Loucy (cell line): ENCODE measurements at regions not wholly inside any gene's neighbourhood (a gene's known extent, or its start where the extent isn't known, plus 50 kb on each side); places are given as distances from the start of the nearest gene placed in this dataset.

ENCODE experiments used
- H2AFZ ChIP-seq: fragments of 200-600 bp; sonication (generic); 2 replicates; pipeline ENCODE4 v1.6.0; 2016; ENCODE audit warnings: antibody characterized with exemption, mild to moderate bottlenecking, low read length, moderate library complexity
- H3F3A ChIP-seq: fragments of 200-600 bp; 2 replicates; pipeline ENCODE4 v1.6.0; 2016; ENCODE audit warnings: antibody characterized with exemption, low read depth, mild to moderate bottlenecking
- H3K27me3 ChIP-seq: fragments of 200-600 bp; sonication (generic); 2 replicates; pipeline ENCODE4 v1.6.1; 2014; ENCODE audit warnings: low read length, mild to moderate bottlenecking; ENCODE audit not compliant: insufficient read depth, poor library complexity, severe bottlenecking
- H3K36me3 ChIP-seq: fragments of 200-600 bp; sonication (generic); 2 replicates; pipeline ENCODE4 v1.6.1; 2016; ENCODE audit warnings: low read length; ENCODE audit not compliant: insufficient read depth
- H3K4me1 ChIP-seq: fragments of 200-600 bp; sonication (generic); 2 replicates; pipeline ENCODE4 v1.5.1; 2014; ENCODE audit warnings: low read length, mild to moderate bottlenecking; ENCODE audit not compliant: insufficient read depth, poor library complexity, severe bottlenecking
- H3K4me2 ChIP-seq: fragments of 200-600 bp; sonication (generic); 2 replicates; pipeline ENCODE4 v1.6.0; 2014; ENCODE audit warnings: antibody characterized with exemption, low read length, low read depth, mild to moderate bottlenecking; ENCODE audit not compliant: poor library complexity, severe bottlenecking
- H3K4me3 ChIP-seq: fragments of 200-600 bp; sonication (generic); 2 replicates; pipeline ENCODE4 v1.5.1; 2014; ENCODE audit warnings: low read length, mild to moderate bottlenecking, mixed read lengths; ENCODE audit not compliant: poor library complexity, severe bottlenecking
- H3K79me2 ChIP-seq: fragments of 200-600 bp; sonication (generic); 2 replicates; pipeline ENCODE4 v1.6.1; 2014; ENCODE audit warnings: low read length; ENCODE audit not compliant: insufficient read depth
- H3K9ac ChIP-seq: fragments of 200-600 bp; sonication (generic); 2 replicates; pipeline ENCODE4 v1.6.0; 2014; ENCODE audit warnings: mild to moderate bottlenecking, low read depth, low read length, moderate library complexity; ENCODE audit not compliant: poor library complexity, severe bottlenecking
- H3K9me2 ChIP-seq: fragments of 200-600 bp; sonication (generic); replicated peaks from 2 replicates; pipeline ENCODE4 v1.6.1; 2016; ENCODE audit warnings: low read depth, low read length, mixed read lengths
- H3K9me3 ChIP-seq: fragments of 200-600 bp; sonication (generic); 2 replicates; pipeline ENCODE4 v1.6.1; 2014; ENCODE audit warnings: mild to moderate bottlenecking, antibody characterized with exemption, low read length, low read depth; ENCODE audit not compliant: insufficient read depth
- H4K20me1 ChIP-seq: fragments of 200-600 bp; sonication (generic); 2 replicates; pipeline ENCODE4 v1.6.0; 2014; ENCODE audit warnings: antibody characterized with exemption, low read length, mild to moderate bottlenecking; ENCODE audit not compliant: insufficient read depth, poor library complexity, severe bottlenecking
- EZH2phosphoT487 ChIP-seq: fragments of 200-600 bp; IDR thresholded peaks from 2 replicates; pipeline ENCODE4 v1.6.1; 2018; ENCODE audit warnings: antibody characterized with exemption, mild to moderate bottlenecking, moderate library complexity, borderline replicate concordance
- TF ChIP-seq, protein P1 (sequence below): fragments of 200-600 bp; sonication (generic); conservative IDR thresholded peaks from 2 replicates; pipeline ENCODE4 v1.5.1; 2014; ENCODE audit warnings: mild to moderate bottlenecking, antibody characterized with exemption, low read length

DNA sequence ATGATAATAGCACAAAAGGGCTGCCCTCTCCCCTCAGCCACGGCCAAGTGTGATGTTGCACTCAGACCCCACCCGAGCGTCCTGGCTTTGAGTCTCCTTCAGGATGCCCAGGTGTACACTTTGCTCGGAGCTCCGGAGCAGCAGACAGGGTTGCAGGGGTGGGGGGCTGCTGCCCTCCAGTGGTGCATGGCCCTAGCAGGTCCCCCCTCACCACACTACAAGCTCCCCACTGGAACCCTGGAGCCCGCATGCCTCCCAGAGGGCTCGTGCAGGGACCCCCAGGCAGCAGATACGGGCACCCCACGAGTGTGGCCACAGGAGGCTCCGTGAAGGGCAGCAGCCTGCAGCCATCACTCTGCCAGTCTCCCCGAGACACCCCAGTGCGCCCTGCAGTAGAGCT, 69.9 kb upstream of the C14orf180 start:
- Histone ChIP-seq H2AFZ (no peak overlapping the region), H3K79me2 (no peaks in the 10 kb centered on the region), H3K9ac (no peak overlapping the region), H3K4me2 (no peak overlapping the region), H3K9me3 (no peaks in the 10 kb centered on the region), H3K4me3 (no peak overlapping the region), H3K9me2 (no peaks in the 10 kb centered on the region), H3K27me3 (no peaks in the 10 kb centered on the region), H3F3A (no peaks in the 10 kb centered on the region), H4K20me1 (no peaks in the 10 kb centered on the region), H3K4me1 (no peaks in the 10 kb centered on the region), H3K36me3 (no peaks in the 10 kb centered on the region)
- TF ChIP-seq, protein P1, sequence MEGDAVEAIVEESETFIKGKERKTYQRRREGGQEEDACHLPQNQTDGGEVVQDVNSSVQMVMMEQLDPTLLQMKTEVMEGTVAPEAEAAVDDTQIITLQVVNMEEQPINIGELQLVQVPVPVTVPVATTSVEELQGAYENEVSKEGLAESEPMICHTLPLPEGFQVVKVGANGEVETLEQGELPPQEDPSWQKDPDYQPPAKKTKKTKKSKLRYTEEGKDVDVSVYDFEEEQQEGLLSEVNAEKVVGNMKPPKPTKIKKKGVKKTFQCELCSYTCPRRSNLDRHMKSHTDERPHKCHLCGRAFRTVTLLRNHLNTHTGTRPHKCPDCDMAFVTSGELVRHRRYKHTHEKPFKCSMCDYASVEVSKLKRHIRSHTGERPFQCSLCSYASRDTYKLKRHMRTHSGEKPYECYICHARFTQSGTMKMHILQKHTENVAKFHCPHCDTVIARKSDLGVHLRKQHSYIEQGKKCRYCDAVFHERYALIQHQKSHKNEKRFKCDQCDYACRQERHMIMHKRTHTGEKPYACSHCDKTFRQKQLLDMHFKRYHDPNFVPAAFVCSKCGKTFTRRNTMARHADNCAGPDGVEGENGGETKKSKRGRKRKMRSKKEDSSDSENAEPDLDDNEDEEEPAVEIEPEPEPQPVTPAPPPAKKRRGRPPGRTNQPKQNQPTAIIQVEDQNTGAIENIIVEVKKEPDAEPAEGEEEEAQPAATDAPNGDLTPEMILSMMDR: 0 out of 2 replicates have a peak, but pooled peaks have one; percentile 24
- no peak for TF ChIP-seq EZH2phosphoT487

DNA sequence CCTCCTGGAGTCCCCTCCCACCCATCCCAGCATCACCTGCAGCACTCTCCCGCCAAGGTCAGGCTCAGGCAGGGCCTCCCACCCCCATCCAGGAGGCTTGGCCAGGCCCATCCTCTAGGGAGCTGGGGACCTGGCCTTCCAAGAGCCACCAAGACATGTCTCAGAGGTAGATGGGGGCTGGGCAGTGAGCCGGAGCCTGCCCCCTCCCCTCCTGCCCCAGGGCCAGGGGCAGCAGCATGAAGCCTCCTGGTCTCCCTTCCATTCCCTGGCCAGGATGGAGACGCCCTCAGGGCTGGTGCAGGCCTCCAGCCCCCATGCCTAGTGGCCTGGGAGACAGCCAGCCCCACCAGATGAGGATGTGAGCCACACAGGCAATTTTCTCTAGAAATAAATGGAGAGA, 69.3 kb upstream of the C14orf180 start:
- no peaks in the 10 kb centered on the region for H3K9me3 ChIP-seq
- H3K27me3 ChIP-seq: no peaks in the 10 kb centered on the region
- no peak overlapping the region for H3K9ac ChIP-seq
- H4K20me1 ChIP-seq: no peaks in the 10 kb centered on the region
- H3K79me2 ChIP-seq: no peaks in the 10 kb centered on the region
- TF ChIP-seq, protein P1: no peak
- TF ChIP-seq EZH2phosphoT487: no peak
- H3K36me3 ChIP-seq: no peaks in the 10 kb centered on the region
- no peak overlapping the region for H2AFZ ChIP-seq
- H3F3A ChIP-seq: no peaks in the 10 kb centered on the region
- H3K4me3 ChIP-seq: no peak overlapping the region
- H3K4me2 ChIP-seq: no peak overlapping the region
- no peaks in the 10 kb centered on the region for H3K9me2 ChIP-seq
- H3K4me1 ChIP-seq: no peaks in the 10 kb centered on the region

DNA sequence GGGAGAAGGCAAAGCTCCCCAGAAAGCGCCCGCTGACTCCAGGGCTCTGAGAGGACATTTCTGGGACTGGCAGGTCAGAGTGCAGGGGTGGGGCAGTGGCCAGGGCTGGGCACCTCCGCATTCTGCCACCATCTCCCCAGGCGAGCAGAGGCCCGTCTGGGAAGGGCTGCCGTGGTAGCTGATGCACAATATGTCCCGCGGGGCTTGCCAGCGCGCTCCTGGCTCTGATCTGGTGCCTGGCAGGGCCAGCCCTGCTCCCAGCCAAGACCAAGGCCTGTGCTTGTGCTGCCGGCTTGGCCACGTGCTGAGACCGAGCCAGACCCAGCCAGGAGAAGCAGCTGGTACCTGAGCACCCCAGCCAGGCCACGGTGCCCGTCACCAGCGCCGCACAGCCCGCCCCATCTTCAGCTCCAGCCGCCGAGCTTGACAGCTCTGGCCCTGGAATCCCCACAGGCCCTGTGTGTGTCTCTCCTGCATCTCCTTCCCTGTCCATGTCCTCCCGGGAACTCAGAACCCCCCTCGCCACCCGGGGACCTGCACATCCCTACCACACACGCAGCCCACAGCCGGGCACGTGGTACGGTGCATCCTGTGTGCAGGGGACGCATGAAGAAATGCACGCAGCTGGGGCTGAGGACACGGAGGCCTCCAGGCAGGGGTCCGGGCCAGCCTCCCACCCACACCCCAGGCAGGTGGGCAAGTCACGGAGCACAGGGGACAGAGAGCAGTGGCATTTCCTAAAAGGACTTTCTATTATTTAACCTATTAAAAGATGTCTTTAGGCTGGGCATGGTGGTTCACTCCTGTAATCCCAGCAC, 68.6 kb upstream of the C14orf180 start:
- Histone ChIP-seq H3K9me3 (no peaks in the 10 kb centered on the region), H3K4me2 (no peak overlapping the region), H3K9ac (no peak overlapping the region), H3F3A (no peaks in the 10 kb centered on the region), H4K20me1 (no peaks in the 10 kb centered on the region), H3K4me1 (no peaks in the 10 kb centered on the region), H3K27me3 (no peaks in the 10 kb centered on the region), H3K4me3 (no peak overlapping the region), H3K36me3 (no peaks in the 10 kb centered on the region), H2AFZ (no peak overlapping the region), H3K9me2 (no peaks in the 10 kb centered on the region), H3K79me2 (no peaks in the 10 kb centered on the region)
- TF ChIP-seq, protein P1: no peak
- TF ChIP-seq EZH2phosphoT487: no peak
